Endothelial cell (in vitro differentiated cells): ENCODE measurements at regions not wholly inside any gene's neighbourhood (a gene's known extent, or its start where the extent isn't known, plus 50 kb on each side); places are given as distances from the start of the nearest gene placed in this dataset.

Experiments used
- DNase-seq: peaks from one replicate; pipeline ENCODE4 v3.0.0; 2021; ENCODE audit warnings: low spot score
- H3K27ac Mint-ChIP-seq: one replicate; pipeline ENCODE4 v1.8.0; 2021; ENCODE audit warnings: mixed read lengths, inconsistent platforms; ENCODE audit not compliant: unreplicated experiment
- H3K27me3 Mint-ChIP-seq: one replicate; pipeline ENCODE4 v1.8.0; 2021; ENCODE audit warnings: mild to moderate bottlenecking, moderate library complexity, mixed read lengths, inconsistent platforms; ENCODE audit not compliant: unreplicated experiment
- H3K36me3 Mint-ChIP-seq: one replicate; pipeline ENCODE4 v1.8.0; 2021; ENCODE audit warnings: mild to moderate bottlenecking, low read depth, mixed read lengths, inconsistent platforms; ENCODE audit not compliant: unreplicated experiment
- H3K4me1 Mint-ChIP-seq: one replicate; pipeline ENCODE4 v1.8.0; 2021; ENCODE audit warnings: mild to moderate bottlenecking, mixed read lengths, inconsistent platforms; ENCODE audit not compliant: unreplicated experiment
- H3K4me3 Mint-ChIP-seq: one replicate; pipeline ENCODE4 v1.8.0; 2021; ENCODE audit warnings: mild to moderate bottlenecking, mixed read lengths, inconsistent platforms; ENCODE audit not compliant: unreplicated experiment
- H3K9me3 Mint-ChIP-seq: one replicate; pipeline ENCODE4 v1.8.0; 2021; ENCODE audit warnings: mixed read lengths, inconsistent platforms; ENCODE audit not compliant: unreplicated experiment
- CTCF ChIP-seq: fragments of 200-600 bp; sonication (generic); IDR thresholded peaks from one replicate; pipeline ENCODE4 v1.5.0; 2021; ENCODE audit warnings: antibody characterized with exemption; ENCODE audit not compliant: unreplicated experiment

GRCh38 chr6:113281431-113281830 is 575.7 kb upstream of the MARCKS start:
- DNase-seq, result no peak
- Mint-ChIP-seq H3K4me1 (no peaks in the 10 kb centered on the region), H3K4me3 (no peak overlapping the region), H3K9me3 (no peaks in the 10 kb centered on the region), H3K27ac (no peak overlapping the region), H3K27me3 (peaks cover 2% of the 10 kb centered on the region), H3K36me3 (no peaks in the 10 kb centered on the region)
- TF ChIP-seq CTCF, result no peak

DNA sequence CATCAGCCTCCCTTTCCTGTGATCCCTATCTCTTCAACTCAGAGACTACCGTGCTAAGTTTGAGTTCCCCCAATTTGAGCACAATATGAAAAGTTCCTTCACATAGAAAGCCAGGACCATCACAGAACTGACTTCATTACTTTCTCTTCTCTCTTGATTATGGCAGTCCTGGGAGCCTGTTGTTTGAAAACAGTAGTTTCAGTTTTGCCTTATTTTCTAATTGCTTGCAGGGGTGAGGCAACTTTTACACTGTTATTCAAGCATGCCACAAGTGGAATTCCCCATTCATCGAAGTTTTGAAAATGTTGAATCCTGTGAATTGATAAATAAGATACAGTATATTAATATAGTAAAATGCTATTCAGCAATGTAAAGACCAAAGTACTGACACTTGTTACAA is 569.7 kb upstream of the MARCKS start:
- no peaks in the 10 kb centered on the region for H3K4me1 Mint-ChIP-seq
- no peak overlapping the region for H3K4me3 Mint-ChIP-seq
- no peak for TF ChIP-seq CTCF
- DNase-seq, result no peak
- no peaks in the 10 kb centered on the region for H3K9me3 Mint-ChIP-seq
- H3K36me3 Mint-ChIP-seq, result peaks cover 3% of the 10 kb centered on the region
- H3K27ac Mint-ChIP-seq, result no peak overlapping the region
- H3K27me3 Mint-ChIP-seq, result no peaks in the 10 kb centered on the region

- H3K4me3 Mint-ChIP-seq, result no peak overlapping the region
- no peak for TF ChIP-seq CTCF
- DNase-seq, result no peak
- H3K27ac Mint-ChIP-seq, result no peak overlapping the region
- no peaks in the 10 kb centered on the region for H3K4me1 Mint-ChIP-seq
- H3K36me3 Mint-ChIP-seq, result peaks cover 3% of the 10 kb centered on the region
- no peaks in the 10 kb centered on the region for H3K9me3 Mint-ChIP-seq
- no peaks in the 10 kb centered on the region for H3K27me3 Mint-ChIP-seq
Measured at GRCh38 chr6:113288409-113288808, 568.7 kb upstream of the MARCKS start.

DNA sequence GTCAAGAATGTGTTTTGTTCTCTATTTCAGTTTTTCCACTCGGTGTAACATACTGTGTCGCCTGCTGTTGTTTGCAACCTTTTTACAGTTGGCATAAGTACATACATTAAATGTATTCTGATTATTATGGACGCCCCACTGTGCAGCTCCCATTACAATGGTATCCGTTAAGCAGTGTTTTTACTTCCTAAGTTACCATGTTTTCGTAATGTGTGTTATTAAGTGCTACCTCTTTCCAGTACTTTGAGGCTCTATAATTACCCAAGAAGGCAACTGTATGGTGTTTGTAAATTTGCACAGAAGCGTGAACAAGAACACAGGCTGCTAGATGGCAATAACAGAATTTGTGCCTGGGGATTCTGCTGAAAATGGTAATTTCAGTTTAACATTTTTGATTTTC is 568.0 kb upstream of the MARCKS start:
- H3K27ac Mint-ChIP-seq, result no peak overlapping the region
- no peak for DNase-seq
- H3K4me3 Mint-ChIP-seq, result no peak overlapping the region
- no peaks in the 10 kb centered on the region for H3K9me3 Mint-ChIP-seq
- no peaks in the 10 kb centered on the region for H3K4me1 Mint-ChIP-seq
- H3K27me3 Mint-ChIP-seq, result no peaks in the 10 kb centered on the region
- no peak for TF ChIP-seq CTCF
- peaks cover 3% of the 10 kb centered on the region for H3K36me3 Mint-ChIP-seq

DNA sequence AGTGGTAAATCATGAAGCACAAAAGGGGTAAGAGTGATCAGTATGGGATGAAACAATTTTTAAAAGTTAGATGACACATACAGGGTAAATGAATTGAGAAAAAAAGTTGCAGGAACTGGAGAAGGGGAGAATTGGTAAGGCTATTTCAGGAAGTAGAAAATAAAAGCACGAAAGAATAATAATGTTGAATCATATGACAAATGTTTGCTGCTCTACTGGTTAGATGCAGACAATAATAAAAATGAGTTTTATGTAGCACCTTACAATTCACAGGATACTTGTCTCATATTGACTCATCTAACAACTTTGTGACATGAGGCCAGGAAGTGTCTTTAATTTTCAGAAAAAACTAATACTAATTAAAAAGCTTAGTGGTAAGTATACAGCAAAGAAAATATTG is 566.5 kb upstream of the MARCKS start:
- Mint-ChIP-seq H3K9me3 (no peaks in the 10 kb centered on the region), H3K4me1 (no peaks in the 10 kb centered on the region), H3K36me3 (peaks cover 3% of the 10 kb centered on the region), H3K4me3 (no peak overlapping the region), H3K27me3 (no peaks in the 10 kb centered on the region), H3K27ac (no peak overlapping the region)
- no peak for TF ChIP-seq CTCF
- DNase-seq, result no peak
